GM12891 (cell line): ENCODE measurements at regions not wholly inside any gene's neighbourhood (a gene's known extent, or its start where the extent isn't known, plus 50 kb on each side); places are given as distances from the start of the nearest gene placed in this dataset.
"Not testable (repeated sequence)": the region's sequence is repeated elsewhere in the genome, so short reads cannot be mapped to it uniquely, and the experiment has no call there.

Experiments
- DNase-seq: peaks from one replicate; pipeline ENCODE4 v3.0.0; 2011; ENCODE audit warnings: low spot score; ENCODE audit not compliant: insufficient read length
- FAIRE-seq: peaks from 2 replicates; lab custom pipeline; 2011; peaks lifted over from hg19 to GRCh38; lab: Jason Lieb, UNC
- PAX5 ChIP-seq: IDR thresholded peaks from 2 replicates; pipeline ENCODE4 v1.6.1; 2011; ENCODE audit warnings: low read length, moderate library complexity, mild to moderate bottlenecking; ENCODE audit not compliant: insufficient read depth, severe bottlenecking
- POLR2A ChIP-seq: IDR thresholded peaks from 2 replicates; pipeline ENCODE4 v1.6.1; 2011; ENCODE audit warnings: low read depth, low read length, control low read depth
- POLR2AphosphoS5 ChIP-seq: IDR thresholded peaks from 2 replicates; pipeline ENCODE4 v1.6.1; 2011; ENCODE audit warnings: low read depth, low read length, control low read depth
- POU2F2 ChIP-seq: IDR thresholded peaks from 2 replicates; pipeline ENCODE4 v1.6.1; 2011; ENCODE audit warnings: low read depth, mild to moderate bottlenecking, control low read depth, low read length, moderate library complexity
- SPI1 ChIP-seq: IDR thresholded peaks from 2 replicates; pipeline ENCODE4 v1.6.1; 2011; ENCODE audit warnings: low read depth, low read length, control low read depth
- TAF1 ChIP-seq: IDR thresholded peaks from 2 replicates; pipeline ENCODE4 v1.6.1; 2011; ENCODE audit warnings: low read depth, low read length, control low read depth

GRCh38 chrX:1086444-1087409 lies 125.7 kb downstream of the CRLF2 start:
- DNase-seq (no peak), FAIRE-seq (no peak)
- TF ChIP-seq POLR2AphosphoS5: no peak
- TF ChIP-seq TAF1: no peak
- TF ChIP-seq SPI1: no peak
- TF ChIP-seq POU2F2: no peak
- TF ChIP-seq POLR2A: no peak
- TF ChIP-seq PAX5: no peak

DNA sequence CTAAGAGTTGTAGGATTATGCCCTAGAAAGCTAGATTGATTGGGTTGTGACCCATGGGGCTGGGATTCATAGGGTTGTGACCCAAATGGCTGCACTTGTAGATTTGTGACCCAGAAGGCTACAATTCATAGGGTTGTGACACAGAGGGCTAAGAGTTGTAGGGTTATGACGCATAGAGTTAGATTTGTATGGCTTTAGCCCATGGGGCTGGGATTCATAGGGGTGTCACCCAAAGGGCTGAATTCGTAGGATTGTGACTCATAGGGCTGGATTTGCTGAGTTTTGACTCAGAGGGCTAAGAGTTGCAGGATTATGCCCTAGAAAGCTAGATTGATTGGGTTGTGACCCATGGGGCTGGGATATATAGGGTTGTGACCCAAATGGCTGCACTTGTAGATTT lies 126.6 kb downstream of the CRLF2 start:
- FAIRE-seq, DNase-seq: not testable (repeated sequence)

GRCh38 chrX:1084689-1085088 lies 127.8 kb downstream of the CRLF2 start:
- no peak for TF ChIP-seq POLR2AphosphoS5
- TF ChIP-seq POLR2A: no peak
- no peak for TF ChIP-seq PAX5
- no peak for TF ChIP-seq TAF1
- DNase-seq: no peak
- FAIRE-seq: no peak

DNA sequence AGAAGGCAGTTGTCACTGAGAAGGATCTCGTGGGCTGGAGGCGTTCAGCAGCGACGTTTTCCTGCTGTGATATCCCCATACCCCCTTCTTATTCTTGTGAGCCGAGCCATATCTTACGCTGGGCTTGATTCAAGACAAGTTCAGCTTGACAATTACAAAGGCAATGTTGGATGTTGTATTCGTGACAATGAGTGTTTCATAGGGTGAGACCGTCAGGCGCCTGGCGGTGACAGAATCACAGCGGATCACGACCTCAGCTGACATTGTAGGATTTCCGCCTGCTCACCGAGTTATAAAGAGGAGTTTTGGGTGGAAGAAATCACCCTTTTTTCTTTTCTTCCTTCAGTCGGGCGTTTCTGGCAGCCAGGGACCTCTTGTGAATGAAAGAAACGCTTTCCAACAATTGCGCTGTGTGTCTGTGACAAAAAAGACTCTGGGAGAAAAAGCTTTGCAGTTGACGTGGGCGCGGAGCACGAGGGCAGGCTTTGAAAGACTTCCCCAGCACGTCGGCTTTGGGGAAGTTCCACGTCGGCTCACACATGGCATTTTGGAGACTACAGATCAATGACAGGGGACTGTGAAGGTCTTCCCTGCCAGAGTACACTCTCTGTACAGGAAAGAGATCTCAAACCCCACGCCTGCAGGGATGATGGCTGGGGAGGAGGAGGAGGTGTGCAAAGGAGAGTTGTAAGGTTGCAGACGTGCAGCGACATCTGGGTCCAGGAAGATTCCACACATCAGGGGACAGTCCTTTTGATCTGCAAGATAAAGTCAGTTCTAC lies 135.4 kb downstream of the CRLF2 start:
- DNase-seq: no peak
- no peak for FAIRE-seq
- TF ChIP-seq TAF1 (no peak), SPI1 (no peak), POLR2A (no peak), POLR2AphosphoS5 (no peak), PAX5 (no peak), POU2F2 (no peak)

DNA sequence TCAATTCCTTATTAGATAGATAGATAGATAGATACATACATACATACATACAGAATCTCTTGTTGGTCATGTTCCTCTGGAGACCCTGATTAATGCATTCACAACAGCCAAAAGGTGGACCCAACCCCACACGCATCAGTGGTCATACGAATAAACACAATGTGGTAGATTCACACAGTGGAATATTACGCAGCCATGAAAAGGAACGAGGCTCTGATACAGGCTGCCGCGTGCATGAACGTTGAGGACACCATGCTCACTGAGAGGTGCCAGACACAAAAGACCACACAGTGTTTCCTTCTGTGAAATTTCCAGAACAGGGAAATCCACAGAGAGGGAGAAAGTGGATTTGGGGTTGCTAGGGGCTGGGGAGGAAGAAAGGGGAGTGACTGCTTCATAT lies 136.7 kb downstream of the CRLF2 start:
- no peak for TF ChIP-seq PAX5
- TF ChIP-seq TAF1: no peak
- no peak for TF ChIP-seq POU2F2
- TF ChIP-seq SPI1: no peak
- TF ChIP-seq POLR2AphosphoS5: no peak
- TF ChIP-seq POLR2A: no peak
- FAIRE-seq: no peak

GRCh38 chrX:1075156-1075555 lies 137.3 kb downstream of the CRLF2 start:
- TF ChIP-seq PAX5 (no peak), POLR2AphosphoS5 (no peak), SPI1 (no peak), TAF1 (no peak), POLR2A (no peak), POU2F2 (no peak)
- no peak for FAIRE-seq

More for the DNA sequence above, 136.7 kb downstream of the CRLF2 start:
- no peak for DNase-seq

GRCh38 chrX:1074755-1075154 lies 137.7 kb downstream of the CRLF2 start:
- no peak for TF ChIP-seq PAX5
- no peak for TF ChIP-seq SPI1
- TF ChIP-seq POU2F2: no peak
- TF ChIP-seq TAF1: no peak
- TF ChIP-seq POLR2AphosphoS5: no peak
- no peak for TF ChIP-seq POLR2A
- no peak for DNase-seq
- no peak for FAIRE-seq

More at GRCh38 chrX:1075156-1075555, 137.3 kb downstream of the CRLF2 start:
- DNase-seq: no peak

GRCh38 chrX:1074172-1074571 lies 138.3 kb downstream of the CRLF2 start:
- TF ChIP-seq POU2F2 (no peak), PAX5 (no peak), POLR2AphosphoS5 (no peak), POLR2A (no peak), SPI1 (no peak), TAF1 (no peak)
- DNase-seq (no peak), FAIRE-seq (no peak)

GRCh38 chrX:1072637-1073377 lies 139.6 kb downstream of the CRLF2 start:
- DNase-seq (no peak), FAIRE-seq (no peak)
- TF ChIP-seq POLR2AphosphoS5 (no peak), POLR2A (no peak), SPI1 (no peak)
